H1 (cell line): ENCODE measurements at regions not wholly inside any gene's neighbourhood (a gene's known extent, or its start where the extent isn't known, plus 50 kb on each side); places are given as distances from the start of the nearest gene placed in this dataset.

ENCODE experiments used
- CHD7 ChIP-seq: fragments of 300-600 bp; sonication (generic); IDR thresholded peaks from 2 replicates; pipeline ENCODE4 v1.7.1; 2012; ENCODE audit warnings: low read length, moderate library complexity, mild to moderate bottlenecking, inconsistent platforms; ENCODE audit not compliant: insufficient replicate concordance
- CTCF ChIP-seq, 3 experiments: IDR thresholded peaks; 1 replicate in 2 of 3; 2 replicates in 1 of 3; pipeline versions ENCODE4 v1.5.1 to v1.6.1; 2011; ENCODE audit warnings: low read length in 3 of 3, mild to moderate bottlenecking in 3 of 3, inconsistent platforms in 2 of 3, low read depth in 1 of 3, moderate library complexity in 1 of 3; ENCODE audit not compliant: insufficient read depth in 1 of 3; ENCODE audit errors: control extremely low read depth in 1 of 3
- E2F6 ChIP-seq: IDR thresholded peaks from 2 replicates; pipeline ENCODE4 v1.6.1; 2012; ENCODE audit warnings: inconsistent platforms
- FOSL1 ChIP-seq: IDR thresholded peaks from 2 replicates; pipeline ENCODE4 v1.6.1; 2011; ENCODE audit warnings: mild to moderate bottlenecking, low read depth, low read length, moderate library complexity; ENCODE audit not compliant: insufficient read depth
- KDM4A ChIP-seq: IDR thresholded peaks from one replicate; pipeline ENCODE4 v1.7.1; 2012; ENCODE audit warnings: low read depth, mild to moderate bottlenecking, moderate library complexity, low read length, inconsistent platforms; ENCODE audit not compliant: severe bottlenecking
- SP2 ChIP-seq: IDR thresholded peaks from 2 replicates; pipeline ENCODE4 v1.6.1; 2012; ENCODE audit warnings: mild to moderate bottlenecking, low read length, inconsistent platforms
- SRF ChIP-seq: IDR thresholded peaks from 2 replicates; pipeline ENCODE4 v1.6.1; 2011; ENCODE audit warnings: mild to moderate bottlenecking, low read depth, low read length, moderate library complexity

- TF ChIP-seq CHD7 (no peak), CTCF (IDR thresholded peaks at IDR 0.05; ENCODE audit: control extremely low read depth in 1 of 3, insufficient read depth in 1 of 3, low read depth in 1 of 3, low read length in 3 of 3) (no peak), SP2 (no peak), SRF (no peak), FOSL1 (no peak), KDM4A (no peak), E2F6 (no peak)
Observed at GRCh38 chr5:165066751-165067385, 1561.4 kb downstream of the MAT2B start (continued).
